Osteocyte (in vitro differentiated cells): ENCODE measurements at regions not wholly inside any gene's neighbourhood (a gene's known extent, or its start where the extent isn't known, plus 50 kb on each side); places are given as distances from the start of the nearest gene placed in this dataset.

Source experiments
- DNase-seq: peaks from one replicate; pipeline ENCODE4 v3.0.0; 2021; ENCODE audit warnings: mixed read lengths; ENCODE audit not compliant: unreplicated experiment; ENCODE audit errors: extremely low spot score
- H3K27ac Mint-ChIP-seq: one replicate; pipeline ENCODE4 v1.8.0; 2021; ENCODE audit warnings: mild to moderate bottlenecking, mixed read lengths; ENCODE audit not compliant: unreplicated experiment
- H3K27me3 Mint-ChIP-seq: one replicate; pipeline ENCODE4 v1.8.0; 2021; ENCODE audit warnings: mixed read lengths; ENCODE audit not compliant: unreplicated experiment
- H3K36me3 Mint-ChIP-seq: one replicate; pipeline ENCODE4 v1.8.0; 2021; ENCODE audit warnings: mixed read lengths; ENCODE audit not compliant: unreplicated experiment
- H3K4me1 Mint-ChIP-seq: one replicate; pipeline ENCODE4 v1.8.0; 2021; ENCODE audit warnings: mixed read lengths; ENCODE audit not compliant: unreplicated experiment
- H3K4me3 Mint-ChIP-seq: one replicate; pipeline ENCODE4 v1.8.0; 2021; ENCODE audit warnings: mild to moderate bottlenecking, moderate library complexity, mixed read lengths; ENCODE audit not compliant: unreplicated experiment
- H3K9me3 Mint-ChIP-seq: one replicate; pipeline ENCODE4 v1.8.0; 2021; ENCODE audit warnings: mixed read lengths; ENCODE audit not compliant: unreplicated experiment
- TF ChIP-seq, protein P1 (sequence below): fragments of 200-600 bp; sonication (generic); IDR thresholded peaks from 2 replicates; pipeline ENCODE4 v1.5.0; 2021; ENCODE audit warnings: antibody characterized with exemption, mild to moderate bottlenecking, moderate library complexity

DNA sequence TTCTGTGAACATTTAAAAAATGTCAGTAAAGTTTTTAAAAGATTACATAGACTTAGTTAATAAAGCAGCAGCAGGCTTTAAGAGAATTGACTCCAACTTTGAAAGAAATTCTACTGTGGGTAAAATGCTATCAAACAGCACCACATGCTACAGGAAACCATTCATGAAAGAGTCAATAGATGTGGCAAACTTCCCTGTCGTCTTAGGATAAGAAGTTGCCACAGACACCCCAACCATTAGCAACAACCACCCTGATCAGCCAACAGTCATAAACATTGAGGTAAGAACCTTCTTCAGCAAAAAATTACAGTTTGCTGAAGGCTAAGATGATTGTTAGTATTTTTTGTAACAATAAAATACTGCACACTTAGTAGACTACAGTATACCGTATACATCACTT lies 278.2 kb downstream of the CSNK1G3 start:
- Mint-ChIP-seq H3K9me3 (peaks cover 14% of the 10 kb centered on the region), H3K36me3 (peaks cover 9% of the 10 kb centered on the region)

DNA sequence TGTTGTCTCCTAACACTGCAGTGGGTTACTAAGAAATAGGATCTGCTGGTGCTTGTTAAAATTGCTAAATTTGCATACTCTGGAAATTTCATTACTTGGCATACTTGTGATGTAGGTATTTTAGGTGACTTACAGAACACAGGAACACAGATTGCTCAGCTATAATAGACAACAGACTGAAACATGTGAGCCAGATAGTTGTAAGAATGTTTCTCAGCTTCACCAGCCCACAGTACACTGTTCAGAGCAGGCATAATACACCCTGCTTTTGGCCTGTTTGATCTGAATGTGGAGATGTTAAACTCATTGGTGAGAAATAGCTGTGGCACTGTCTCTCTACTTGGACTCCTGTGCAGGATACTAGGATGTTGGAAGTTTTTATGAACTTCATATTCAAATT lies 275.7 kb downstream of the CSNK1G3 start:
- no peaks in the 10 kb centered on the region for H3K4me1 Mint-ChIP-seq
- no peak for DNase-seq
- H3K4me3 Mint-ChIP-seq: no peak overlapping the region
- TF ChIP-seq, protein P1, sequence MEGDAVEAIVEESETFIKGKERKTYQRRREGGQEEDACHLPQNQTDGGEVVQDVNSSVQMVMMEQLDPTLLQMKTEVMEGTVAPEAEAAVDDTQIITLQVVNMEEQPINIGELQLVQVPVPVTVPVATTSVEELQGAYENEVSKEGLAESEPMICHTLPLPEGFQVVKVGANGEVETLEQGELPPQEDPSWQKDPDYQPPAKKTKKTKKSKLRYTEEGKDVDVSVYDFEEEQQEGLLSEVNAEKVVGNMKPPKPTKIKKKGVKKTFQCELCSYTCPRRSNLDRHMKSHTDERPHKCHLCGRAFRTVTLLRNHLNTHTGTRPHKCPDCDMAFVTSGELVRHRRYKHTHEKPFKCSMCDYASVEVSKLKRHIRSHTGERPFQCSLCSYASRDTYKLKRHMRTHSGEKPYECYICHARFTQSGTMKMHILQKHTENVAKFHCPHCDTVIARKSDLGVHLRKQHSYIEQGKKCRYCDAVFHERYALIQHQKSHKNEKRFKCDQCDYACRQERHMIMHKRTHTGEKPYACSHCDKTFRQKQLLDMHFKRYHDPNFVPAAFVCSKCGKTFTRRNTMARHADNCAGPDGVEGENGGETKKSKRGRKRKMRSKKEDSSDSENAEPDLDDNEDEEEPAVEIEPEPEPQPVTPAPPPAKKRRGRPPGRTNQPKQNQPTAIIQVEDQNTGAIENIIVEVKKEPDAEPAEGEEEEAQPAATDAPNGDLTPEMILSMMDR: no peak
- H3K36me3 Mint-ChIP-seq: peaks cover 9% of the 10 kb centered on the region
- H3K9me3 Mint-ChIP-seq: peaks cover 14% of the 10 kb centered on the region
- no peaks in the 10 kb centered on the region for H3K27me3 Mint-ChIP-seq
- H3K27ac Mint-ChIP-seq: no peak overlapping the region

More for the DNA sequence above, 278.2 kb downstream of the CSNK1G3 start:
- H3K4me3 Mint-ChIP-seq: no peak overlapping the region
- TF ChIP-seq, protein P1: no peak
- H3K27ac Mint-ChIP-seq: no peak overlapping the region
- no peaks in the 10 kb centered on the region for H3K27me3 Mint-ChIP-seq
- H3K4me1 Mint-ChIP-seq: no peaks in the 10 kb centered on the region
- no peak for DNase-seq

DNA sequence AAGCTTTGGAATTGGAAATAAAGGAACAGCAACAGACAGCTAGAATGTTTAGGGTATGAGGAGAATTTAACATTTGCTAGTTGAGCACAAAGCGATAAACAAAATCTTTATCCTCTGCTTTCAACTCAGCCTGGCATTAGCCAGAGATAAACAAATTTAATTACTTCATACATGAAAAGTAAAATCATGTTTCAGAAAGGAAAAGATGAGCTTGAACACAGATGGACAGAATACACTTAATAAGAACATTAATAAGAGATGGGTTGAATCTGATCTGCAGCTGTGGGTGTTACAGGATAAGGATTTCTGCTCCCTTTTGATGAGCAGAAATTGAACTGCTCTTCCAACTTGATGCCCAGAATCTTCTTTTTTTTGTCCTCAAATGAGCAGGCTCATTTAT lies 275.2 kb downstream of the CSNK1G3 start:
- Mint-ChIP-seq H3K36me3 (peaks cover 9% of the 10 kb centered on the region), H3K9me3 (peaks cover 14% of the 10 kb centered on the region), H3K27me3 (no peaks in the 10 kb centered on the region), H3K4me3 (no peak overlapping the region), H3K27ac (no peak overlapping the region), H3K4me1 (no peaks in the 10 kb centered on the region)
- TF ChIP-seq, protein P1: no peak
- DNase-seq: no peak

DNA sequence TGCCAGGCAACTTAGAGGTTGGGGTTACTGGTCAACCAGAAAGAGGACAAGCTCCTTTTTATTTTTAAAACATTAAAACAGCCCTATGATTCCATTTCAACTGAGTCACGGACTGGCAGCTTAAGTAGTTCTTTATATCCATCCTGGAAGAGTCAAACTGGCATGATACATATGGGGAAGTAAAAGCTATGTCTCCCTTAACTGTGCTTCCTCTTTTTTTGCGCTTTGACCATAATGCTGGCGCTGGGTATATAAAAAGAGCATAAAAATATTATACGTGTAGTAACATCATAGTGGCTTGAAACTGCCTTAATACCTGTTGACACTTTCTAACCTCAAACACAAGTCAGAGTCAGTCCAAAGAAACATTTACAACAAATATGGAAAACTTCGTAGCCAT lies 274.4 kb downstream of the CSNK1G3 start:
- TF ChIP-seq, protein P1: no peak
- H3K4me1 Mint-ChIP-seq: no peaks in the 10 kb centered on the region
- H3K27me3 Mint-ChIP-seq: no peaks in the 10 kb centered on the region
- no peak overlapping the region for H3K27ac Mint-ChIP-seq
- peak overlapping the region; percentile 70 for H3K4me3 Mint-ChIP-seq
- H3K9me3 Mint-ChIP-seq: peaks cover 14% of the 10 kb centered on the region
- DNase-seq: no peak
- H3K36me3 Mint-ChIP-seq: peaks cover 9% of the 10 kb centered on the region

DNA sequence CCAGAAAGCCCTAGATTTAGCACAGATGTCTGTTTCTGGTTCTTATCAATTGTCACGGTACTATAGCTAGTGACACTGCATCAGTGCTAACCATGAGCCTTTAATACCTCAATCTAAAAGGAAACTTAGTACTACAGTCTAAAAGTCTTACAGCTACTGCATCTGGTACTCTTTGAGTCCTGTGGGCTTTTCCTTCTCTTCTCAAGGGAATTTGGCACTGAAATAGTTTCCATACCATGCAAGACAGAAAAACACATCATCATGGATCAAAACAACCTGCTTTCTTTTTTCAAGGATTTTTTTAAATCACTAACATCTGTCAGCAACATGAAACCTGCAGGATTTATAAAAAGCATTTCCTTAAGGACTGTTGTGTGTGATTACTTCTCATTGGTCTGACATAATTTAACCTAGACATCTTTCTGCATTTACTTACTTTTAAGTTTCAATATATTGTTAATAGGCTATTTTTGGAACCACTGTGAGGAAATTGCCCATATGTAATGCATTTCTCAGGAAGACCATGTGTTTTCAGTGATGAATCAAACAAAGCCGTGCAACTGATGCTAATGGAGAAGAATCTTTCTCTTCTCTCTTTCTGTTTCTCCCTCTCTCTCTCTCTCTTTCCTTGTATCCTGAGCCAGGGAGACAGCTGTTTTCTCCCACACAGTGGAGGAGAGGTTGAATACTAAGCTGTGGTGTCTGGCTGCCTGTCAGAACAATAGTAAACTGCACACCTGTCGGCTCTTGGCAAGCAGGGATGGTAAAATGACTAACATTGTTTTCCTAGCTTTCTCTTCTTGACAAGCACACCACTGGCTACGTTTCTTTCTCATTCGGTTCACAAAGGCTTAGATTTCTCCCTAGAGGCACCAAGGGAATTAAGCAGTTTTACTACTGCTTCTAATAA lies 273.4 kb downstream of the CSNK1G3 start:
- no peak for DNase-seq

More for the DNA sequence above, 273.4 kb downstream of the CSNK1G3 start:
- H3K9me3 Mint-ChIP-seq: peaks cover 14% of the 10 kb centered on the region
- peaks cover 9% of the 10 kb centered on the region for H3K36me3 Mint-ChIP-seq
- H3K27ac Mint-ChIP-seq: no peak overlapping the region
- no peaks in the 10 kb centered on the region for H3K4me1 Mint-ChIP-seq
- no peaks in the 10 kb centered on the region for H3K27me3 Mint-ChIP-seq
- TF ChIP-seq, protein P1: no peak
- H3K4me3 Mint-ChIP-seq: peak overlapping the region; percentile 70
